Left lobe of liver (tissue), 2 donors: ENCODE measurements at regions not wholly inside any gene's neighbourhood (a gene's known extent, or its start where the extent isn't known, plus 50 kb on each side); places are given as distances from the start of the nearest gene placed in this dataset.
A peak's percentile ranks its signal among the peaks of the same experiment; 100 is the strongest.
"Not testable (repeated sequence)": the region's sequence is repeated elsewhere in the genome, so short reads cannot be mapped to it uniquely, and the experiment has no call there.

Experiments used
- ATAC-seq: fragments of 200-7000 bp; cut with Tn5 transposase; one replicate; pipeline ENCODE4 v1.9.1; 2020; ENCODE audit warnings: mild to moderate bottlenecking, moderate library complexity
- DNase-seq: peaks from one replicate; pipeline ENCODE4 v3.0.0-alpha.2; 2020; ENCODE audit warnings: low spot score
- donor health status: DM: no; HTN: no; CAD: no; lungs with moderate emphysema.
- donor health status: DM: no; HTN: yes; CAD: no.

DNA sequence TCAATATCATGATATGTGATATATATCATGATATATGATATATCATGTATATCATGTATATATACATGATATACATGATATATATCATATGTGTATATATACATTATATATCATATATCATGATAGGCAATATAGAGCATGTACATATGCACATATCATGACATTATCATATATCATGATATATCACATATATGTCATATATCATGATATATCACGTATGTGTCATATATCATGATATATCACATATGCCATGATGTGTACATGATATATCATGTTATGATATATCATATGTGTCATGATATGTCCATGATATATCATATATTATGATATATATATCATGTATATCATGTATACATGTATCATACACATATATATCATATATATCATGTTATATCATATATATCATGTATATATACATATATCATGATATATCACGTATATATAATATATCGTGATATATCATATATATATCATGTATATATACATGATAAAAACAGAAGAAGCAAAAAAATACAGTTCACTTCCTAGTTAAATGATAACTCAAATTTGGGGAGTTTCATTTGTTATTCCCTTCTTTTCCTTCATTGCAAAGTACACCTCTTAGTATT is 670.1 kb upstream of the EPHA5 start:
- ATAC-seq (no peak), DNase-seq (no peak)

DNA sequence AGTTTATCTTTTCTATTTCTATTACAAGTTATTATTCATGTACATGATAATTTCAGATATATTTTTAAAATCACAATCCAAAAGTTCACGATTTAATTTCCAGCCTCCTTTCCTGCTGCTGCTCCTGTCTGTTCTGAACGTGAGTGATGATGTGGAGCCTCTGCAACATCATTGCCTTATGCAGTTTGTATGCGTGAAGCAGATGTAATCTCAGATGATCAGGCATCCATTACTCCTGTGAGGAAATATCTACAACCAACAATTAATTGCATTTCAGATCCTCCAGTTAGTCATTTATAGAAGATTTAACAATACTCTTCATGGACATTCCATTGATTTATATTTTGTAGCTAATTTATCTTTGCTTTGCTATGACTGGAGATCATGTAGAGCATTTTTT is 668.7 kb upstream of the EPHA5 start:
- no peak for ATAC-seq

GRCh38 chr4:66331761-66332160 is 661.5 kb upstream of the EPHA5 start:
- no peak for ATAC-seq
- no peak for DNase-seq

More for the DNA sequence above, 668.7 kb upstream of the EPHA5 start:
- DNase-seq, result no peak

- ATAC-seq, result no peak
- DNase-seq, result no peak
Observed at GRCh38 chr4:66330125-66330524, 659.8 kb upstream of the EPHA5 start.

GRCh38 chr4:66328803-66329574 is 658.7 kb upstream of the EPHA5 start:
- ATAC-seq, result no peak
- DNase-seq, result no peak

- DNase-seq, result no peak
- no peak for ATAC-seq
Observed at GRCh38 chr4:66307641-66308438, 637.6 kb upstream of the EPHA5 start.

DNA sequence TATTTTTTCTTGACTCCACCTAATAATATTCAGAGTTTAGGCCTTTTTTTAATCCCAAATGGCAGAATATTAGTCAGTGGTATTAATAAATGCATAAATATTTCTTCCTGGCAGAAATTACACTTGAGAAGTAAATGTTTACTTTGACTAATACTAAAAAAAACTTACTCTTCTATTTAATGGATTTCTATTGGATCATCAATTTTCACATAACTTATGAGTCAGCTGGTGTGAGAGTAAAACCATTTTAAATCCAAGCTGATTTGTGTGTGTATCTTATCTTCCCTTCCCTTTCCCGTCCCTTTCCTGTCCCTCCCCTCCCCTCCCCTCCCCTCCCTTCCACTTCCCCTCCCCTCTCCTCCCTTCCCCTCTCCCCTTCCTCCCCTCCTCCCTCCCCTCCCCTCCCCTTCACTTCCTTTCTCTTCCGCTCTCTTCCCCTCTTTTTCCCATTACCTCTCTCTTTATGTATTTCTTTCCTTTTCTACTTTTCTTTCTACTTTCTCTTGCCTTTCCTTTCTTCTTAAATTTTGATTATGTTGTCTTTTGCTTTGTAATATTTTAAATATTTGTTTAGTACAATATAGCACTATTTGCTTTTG is 630.1 kb upstream of the EPHA5 start:
- ATAC-seq (no peak), DNase-seq (no peak)

- no peak for ATAC-seq
- DNase-seq, result no peak
Observed at GRCh38 chr4:66298569-66298968, 628.3 kb upstream of the EPHA5 start.

- no peak for ATAC-seq
- DNase-seq, result no peak
Observed at GRCh38 chr4:66297703-66298102, 627.4 kb upstream of the EPHA5 start.

DNA sequence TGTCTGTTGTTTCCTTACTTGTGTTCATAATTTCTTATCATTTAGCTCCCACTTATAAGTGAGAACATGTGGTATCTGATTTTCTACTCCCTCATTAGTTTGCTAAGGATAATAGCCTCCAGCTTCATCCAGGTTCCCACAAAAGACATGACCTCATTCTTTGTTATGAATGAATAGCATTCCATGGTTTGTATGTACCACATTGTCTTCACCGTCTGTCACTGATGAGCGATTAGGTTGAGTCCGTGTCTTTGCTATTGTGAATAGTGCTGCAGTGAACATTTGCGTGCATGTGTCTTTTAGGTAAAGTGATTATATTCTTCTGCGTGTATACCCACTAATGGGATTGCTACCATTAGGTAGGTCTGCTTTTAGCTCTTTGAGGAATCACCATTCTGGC is 624.3 kb upstream of the EPHA5 start:
- DNase-seq (no peak), ATAC-seq (no peak)

- DNase-seq (no peak), ATAC-seq (no peak)
Observed at GRCh38 chr4:66284991-66285451, 614.7 kb upstream of the EPHA5 start.

DNA sequence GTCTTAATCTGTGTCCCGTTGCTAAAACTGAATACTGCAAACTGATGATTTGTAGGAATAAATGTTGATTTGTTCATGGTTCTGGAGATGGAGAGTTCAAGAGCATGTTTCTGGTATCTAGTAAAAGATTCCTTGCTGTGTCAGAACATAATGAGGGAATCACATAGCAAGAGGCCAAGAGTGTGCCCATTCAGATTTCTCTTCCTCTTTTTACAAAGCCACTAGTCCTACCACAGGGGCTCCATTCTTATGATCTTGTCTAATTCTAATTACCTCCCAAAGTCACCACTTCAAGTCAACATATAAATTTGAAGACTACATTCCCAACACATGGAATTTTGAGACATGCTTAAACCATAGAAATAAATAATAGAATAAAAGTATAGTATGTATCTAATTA is 608.8 kb upstream of the EPHA5 start:
- DNase-seq (no peak), ATAC-seq (no peak)

- ATAC-seq, result no peak
- no peak for DNase-seq
Observed at GRCh38 chr4:66275411-66276038, 605.2 kb upstream of the EPHA5 start.

DNA sequence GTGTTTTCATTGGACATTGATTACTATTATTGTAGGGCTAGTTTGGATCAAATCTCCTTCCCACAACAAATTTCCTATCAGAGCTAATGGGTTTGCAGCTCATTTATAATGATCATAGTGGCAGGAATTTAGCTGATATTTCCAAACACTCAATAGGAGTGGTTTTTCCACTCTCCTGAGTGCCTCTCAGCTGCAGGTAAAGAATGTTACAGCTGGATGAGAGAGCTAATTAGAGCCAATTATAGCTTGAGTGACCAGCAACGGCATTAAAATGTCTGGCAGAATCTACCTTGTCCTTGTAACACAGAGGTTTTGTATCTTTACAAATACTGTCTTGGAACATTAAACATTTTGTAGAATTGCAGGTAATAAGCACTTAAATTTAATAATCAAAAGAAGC is 602.8 kb upstream of the EPHA5 start:
- ATAC-seq, result no peak
- DNase-seq, result no peak

- not testable (repeated sequence) for ATAC-seq, DNase-seq
Observed at GRCh38 chr4:66270356-66270755, 600.1 kb upstream of the EPHA5 start.

GRCh38 chr4:66266554-66266953 is 596.3 kb upstream of the EPHA5 start:
- ATAC-seq, DNase-seq: not testable (repeated sequence)

DNA sequence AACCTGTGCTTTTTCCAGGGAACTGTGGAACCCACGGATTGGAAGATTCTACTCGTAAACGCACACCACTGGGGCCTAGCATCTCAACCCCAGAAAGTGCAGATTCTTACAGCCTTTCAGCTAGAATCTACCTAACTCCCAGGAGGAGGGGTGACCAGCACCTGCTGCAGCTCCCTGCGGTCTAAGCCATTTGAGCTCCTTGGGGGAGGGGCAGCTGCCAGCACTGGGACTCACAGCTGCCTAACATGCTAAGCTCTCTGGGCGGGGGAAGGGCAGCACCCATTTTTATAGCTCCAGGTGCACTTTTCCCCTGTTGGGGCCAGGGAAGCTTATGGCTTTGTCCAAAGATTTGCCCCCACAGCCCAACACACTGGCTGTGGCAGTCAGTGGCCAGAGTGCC is 595.7 kb upstream of the EPHA5 start:
- no peak for ATAC-seq
- peak; percentile 31 for DNase-seq

GRCh38 chr4:66252291-66252690 is 582.0 kb upstream of the EPHA5 start:
- no peak for ATAC-seq
- DNase-seq, result no peak

DNA sequence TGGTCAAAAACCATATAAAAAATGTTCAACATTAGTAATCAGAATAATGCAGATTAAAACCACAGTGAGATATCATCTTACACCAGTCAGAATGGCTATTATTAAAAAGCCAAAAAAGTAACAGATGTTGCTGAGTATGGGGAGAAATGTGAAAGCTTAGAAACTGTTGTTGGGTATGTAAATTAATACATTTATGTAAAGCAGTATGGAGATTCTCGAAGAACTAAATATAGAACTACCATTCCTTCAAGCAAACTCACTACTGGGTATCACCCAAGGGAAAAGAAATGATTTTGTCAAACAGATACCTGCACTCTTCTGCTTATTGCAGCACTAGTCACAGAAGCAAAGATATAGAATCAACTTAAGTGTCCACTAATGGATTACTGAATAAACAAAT is 576.4 kb upstream of the EPHA5 start:
- no peak for ATAC-seq
- no peak for DNase-seq

DNA sequence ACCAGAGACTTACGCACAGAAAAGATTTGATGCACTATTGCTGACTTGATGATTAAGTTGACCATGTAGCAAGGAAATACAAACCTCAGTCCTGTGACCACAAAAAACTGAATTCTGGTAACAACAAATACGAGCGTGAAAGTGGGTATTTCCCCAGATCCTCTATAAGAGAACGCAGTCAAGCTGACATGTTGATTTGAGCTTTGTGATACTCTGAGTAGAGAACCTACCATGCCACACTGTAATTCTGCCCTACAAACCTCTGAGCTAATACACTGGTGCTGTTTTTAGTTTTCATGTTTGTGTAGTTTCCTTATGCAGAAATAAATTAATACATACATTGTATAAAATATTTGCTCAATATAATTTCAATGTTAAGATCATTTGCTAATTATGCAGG is 565.6 kb upstream of the EPHA5 start:
- ATAC-seq (no peak), DNase-seq (no peak)

GRCh38 chr4:66229885-66230284 is 559.6 kb upstream of the EPHA5 start:
- ATAC-seq, result no peak

More at GRCh38 chr4:66229885-66230284, 559.6 kb upstream of the EPHA5 start:
- DNase-seq, result no peak
